GOT3 (cell line): ENCODE measurements at regions not wholly inside any gene's neighbourhood (a gene's known extent, or its start where the extent isn't known, plus 50 kb on each side); places are given as distances from the start of the nearest gene placed in this dataset.

Experiments used
- DNase-seq: peaks from one replicate; lab custom pipeline; 2025; ENCODE audit warnings: mixed read lengths; lab: John Stamatoyannopoulos, UW

- no peak for DNase-seq
These were observed 238.2 kb downstream of the EFNB2 start for GRCh38 chr13:106297283-106297682.

- no peak for DNase-seq
These were observed 238.7 kb downstream of the EFNB2 start for GRCh38 chr13:106296723-106297122.

GRCh38 chr13:106295971-106296370 is 239.5 kb downstream of the EFNB2 start:
- no peak for DNase-seq

DNA sequence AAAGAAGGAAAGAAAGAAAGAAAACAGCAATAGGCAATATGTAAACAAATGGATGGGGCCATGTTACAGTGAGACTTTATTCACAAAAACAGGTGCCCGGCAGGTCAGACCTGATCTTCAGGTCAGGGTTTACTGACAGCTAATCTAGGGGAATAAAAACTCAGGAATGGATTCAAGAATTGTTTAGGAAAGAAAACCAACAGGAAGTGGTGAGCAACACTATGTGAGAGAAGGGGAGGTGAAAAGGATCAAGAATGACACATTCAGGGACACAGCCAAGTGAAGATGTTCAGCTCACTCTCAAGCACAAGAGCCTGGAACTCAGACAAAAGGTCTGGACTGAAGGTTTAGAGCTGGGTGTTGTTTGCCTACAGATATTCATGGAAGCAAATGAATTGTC is 244.5 kb downstream of the EFNB2 start:
- DNase-seq: no peak

DNA sequence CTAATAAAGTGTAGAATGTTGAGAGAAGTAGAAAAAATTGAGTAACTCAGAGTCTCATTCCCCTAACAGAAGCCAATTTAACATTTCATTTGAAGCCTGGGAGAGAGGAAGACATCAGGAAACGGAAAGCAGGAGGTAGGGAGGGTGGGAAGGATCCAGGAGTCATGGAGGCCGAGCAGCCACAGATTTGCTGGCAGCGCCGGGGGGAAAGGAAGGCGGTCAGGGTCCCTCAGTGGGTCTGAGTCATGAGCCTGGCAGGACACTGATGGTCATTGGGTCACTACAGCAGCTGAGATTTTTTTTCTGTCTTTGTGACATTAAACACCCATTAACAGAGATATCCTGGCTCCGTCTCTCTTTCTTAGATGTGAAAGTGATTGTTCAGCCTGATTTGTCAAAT is 248.1 kb downstream of the EFNB2 start:
- no peak for DNase-seq

DNA sequence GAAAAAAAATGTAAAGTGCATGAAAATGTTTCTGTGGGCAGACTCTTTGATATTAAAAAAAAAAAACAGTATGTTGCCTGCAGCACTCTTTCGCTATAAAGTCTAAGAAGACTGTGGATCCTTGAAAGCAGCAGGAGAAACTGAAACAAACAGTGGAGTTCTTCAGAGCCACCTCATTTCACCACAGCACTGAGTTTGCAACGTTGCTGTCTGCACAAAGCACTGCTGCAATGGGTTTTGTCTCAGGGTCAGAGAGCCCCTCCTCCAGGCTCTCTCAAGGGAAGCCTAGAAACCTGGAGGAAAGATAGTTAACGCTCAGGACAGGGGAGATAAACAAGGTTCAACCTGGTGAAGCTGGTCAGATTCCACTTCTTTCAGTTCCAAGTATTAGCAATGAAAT is 248.7 kb downstream of the EFNB2 start:
- DNase-seq: no peak

DNA sequence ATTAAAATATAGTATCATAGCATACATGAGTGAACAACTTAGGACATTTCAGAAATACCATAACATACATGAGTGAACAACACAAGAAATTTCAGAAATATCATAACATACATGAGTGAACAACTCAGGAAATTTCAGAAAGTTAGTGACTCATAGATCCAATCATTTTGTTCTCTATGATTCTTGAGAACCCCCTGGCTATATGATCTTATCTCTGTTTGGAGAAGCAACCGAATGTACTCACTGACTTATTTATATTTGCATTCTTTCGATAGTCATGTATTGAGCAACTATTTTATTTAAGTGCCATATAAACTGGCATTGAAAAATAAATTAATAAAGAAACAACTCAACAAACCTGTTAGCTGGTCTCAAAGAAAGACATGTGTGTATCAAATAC is 251.1 kb downstream of the EFNB2 start:
- DNase-seq: no peak

DNA sequence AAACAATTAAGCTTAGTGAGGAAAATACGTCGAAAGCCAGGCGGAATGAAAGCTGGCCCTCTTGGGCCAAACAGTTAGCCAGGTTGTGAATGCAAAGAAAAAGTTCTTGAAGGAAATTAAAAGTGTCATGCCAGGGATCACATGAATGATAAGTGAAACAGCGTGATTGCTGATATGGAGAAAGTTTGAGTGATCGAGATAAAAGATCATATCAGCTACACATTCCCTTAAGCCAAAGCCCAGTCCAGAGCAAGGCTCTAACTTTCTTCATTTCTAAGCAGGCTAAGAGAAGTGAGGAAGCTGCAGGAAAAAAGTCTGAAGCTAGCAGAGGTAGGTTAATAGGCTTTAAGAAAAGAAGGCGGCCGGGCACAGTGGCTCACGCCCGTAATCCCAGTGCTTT is 254.0 kb downstream of the EFNB2 start:
- DNase-seq: no peak

DNA sequence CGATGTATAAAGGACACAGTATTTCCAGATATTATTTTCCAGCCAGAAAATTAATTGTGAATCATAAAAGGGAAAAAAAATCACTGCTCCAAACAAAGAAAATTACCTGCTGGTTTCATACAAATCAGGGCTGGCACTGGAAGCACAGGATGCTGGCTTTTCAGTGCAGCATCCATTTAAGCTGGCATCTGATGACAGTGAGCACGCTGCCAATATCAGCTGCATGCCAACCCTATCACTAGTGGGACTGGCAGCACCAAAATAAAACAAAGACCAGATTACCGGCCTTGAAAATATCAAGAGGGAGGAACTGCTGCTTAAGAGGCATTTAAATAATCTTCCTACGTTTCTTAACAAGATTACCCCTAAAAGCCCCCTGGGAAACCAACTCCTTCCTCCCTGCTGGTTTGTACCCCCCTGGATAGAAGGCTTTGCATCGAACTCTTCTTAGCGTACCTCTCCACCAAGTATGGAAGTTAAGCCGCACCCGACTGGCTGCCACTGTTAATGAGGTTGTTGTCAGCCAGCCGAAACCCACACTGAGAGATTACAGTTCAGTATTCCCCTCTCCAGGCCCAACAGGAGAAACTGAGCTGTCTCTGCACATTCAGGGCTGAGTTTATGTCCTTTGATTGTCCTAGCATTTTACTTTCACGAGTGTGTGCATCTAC is 257.8 kb downstream of the EFNB2 start:
- no peak for DNase-seq

DNA sequence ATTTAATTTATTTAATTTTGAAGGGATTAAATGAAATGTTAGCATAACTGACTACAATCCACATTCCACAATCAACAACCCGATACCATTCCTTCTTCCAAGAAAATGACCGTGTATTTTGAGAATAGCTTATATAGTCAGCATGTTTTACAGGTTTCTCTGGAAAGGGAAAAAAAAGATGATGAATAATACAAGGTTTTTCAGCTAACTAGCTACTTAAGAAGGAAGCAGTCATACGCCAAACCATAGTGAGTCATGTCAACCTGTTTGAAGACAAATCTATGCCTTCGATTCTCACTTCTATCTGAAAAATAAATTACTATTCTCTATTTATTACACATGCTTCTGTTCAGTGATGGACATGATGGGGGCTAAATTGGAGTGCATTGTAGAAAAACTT is 258.6 kb downstream of the EFNB2 start:
- no peak for DNase-seq

- DNase-seq: no peak
These were observed 259.9 kb downstream of the EFNB2 start for GRCh38 chr13:106275446-106276032.

DNA sequence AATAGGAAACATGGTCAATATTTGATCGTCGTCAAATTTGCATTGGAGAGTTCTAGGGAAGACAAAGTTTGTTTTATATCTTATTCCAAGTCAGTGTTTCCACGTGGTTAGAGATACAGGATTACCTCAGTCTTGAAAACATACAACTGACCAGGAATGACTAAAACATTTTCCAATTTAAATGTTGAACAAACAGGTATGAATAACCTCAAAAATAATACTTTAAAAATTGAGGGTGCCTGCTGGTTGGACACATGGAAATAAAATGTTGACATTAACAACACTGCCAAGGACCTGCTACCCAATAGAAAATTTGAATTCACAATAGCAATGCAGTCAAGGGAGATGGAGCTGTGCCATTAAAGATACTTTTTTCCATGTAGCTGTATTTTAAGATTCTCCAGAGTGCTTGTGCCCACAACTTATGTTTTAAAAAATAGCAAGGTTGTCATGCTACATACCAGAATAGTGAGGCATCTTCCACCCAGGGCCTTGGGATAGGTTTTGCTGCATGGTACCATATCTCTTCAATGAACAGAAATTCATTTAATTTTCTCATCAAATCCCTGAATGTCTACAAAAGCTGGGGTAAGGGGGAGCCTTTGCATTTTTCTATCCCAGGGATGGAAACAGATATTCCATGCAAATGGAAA is 260.8 kb downstream of the EFNB2 start:
- DNase-seq: no peak

GRCh38 chr13:106263801-106264200 is 271.7 kb downstream of the EFNB2 start:
- no peak for DNase-seq

GRCh38 chr13:106262886-106263285 is 272.6 kb downstream of the EFNB2 start:
- no peak for DNase-seq

DNA sequence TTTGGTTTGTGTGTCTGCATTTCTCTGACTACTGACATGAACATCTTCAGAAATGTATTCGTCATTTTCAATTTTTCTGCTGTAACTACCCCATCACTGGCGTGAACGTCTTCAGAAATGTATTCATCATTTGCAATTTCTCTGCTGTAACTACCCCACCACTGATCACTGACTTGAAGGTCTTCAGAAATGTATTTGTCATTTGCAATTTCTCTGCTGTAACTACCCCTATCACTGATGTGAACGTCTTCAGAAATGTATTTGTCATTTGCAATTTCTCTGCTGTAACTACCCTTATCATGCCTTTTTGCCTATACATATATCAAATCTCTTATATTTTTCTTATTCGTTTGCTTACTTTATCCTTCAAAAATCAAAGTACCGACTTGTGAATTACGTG is 274.0 kb downstream of the EFNB2 start:
- DNase-seq: no peak

DNA sequence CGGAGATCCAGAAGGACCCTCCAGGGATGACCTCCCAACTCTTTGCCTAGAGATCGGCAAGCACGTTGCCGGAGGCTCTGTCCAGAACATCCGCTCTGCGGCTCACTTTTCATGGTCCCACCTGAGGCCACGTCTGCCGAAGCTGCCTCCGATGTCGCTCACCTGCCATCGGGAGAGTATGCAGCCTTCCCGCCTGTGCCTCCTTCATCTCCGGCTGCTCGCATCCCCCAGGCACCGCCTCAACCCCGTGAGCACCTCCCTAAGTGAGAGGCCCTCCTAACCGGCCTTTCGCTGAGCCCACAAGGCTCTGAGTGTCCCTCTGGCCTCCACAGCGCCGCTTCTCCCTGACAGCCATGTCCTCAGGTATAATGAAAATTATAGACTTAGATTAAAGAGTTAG is 275.1 kb downstream of the EFNB2 start:
- no peak for DNase-seq

DNA sequence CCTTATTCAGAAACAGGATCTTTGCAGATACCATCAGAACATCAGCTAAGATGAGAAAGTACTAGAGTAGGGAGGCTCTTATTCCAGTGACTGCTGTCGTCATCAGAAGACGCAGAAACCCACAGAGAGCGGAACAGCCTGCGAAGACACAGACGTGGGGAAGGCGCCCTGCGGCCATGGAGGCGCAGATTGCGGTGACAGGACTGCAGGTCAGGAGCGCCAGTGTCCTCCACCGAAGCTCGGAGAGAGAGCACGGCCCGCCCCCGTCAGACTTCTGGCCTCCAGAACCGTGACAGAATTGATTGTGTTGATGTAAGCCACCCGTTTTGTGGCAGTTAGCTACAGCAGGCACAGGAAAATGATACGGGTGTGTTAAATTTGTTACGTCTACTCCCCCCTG is 275.5 kb downstream of the EFNB2 start:
- no peak for DNase-seq

- no peak for DNase-seq
These were observed 288.7 kb downstream of the EFNB2 start for GRCh38 chr13:106246666-106247188.

- no peak for DNase-seq
These were observed 289.2 kb downstream of the EFNB2 start for GRCh38 chr13:106246242-106246641.

- no peak for DNase-seq
These were observed 292.4 kb downstream of the EFNB2 start for GRCh38 chr13:106243011-106243565.

GRCh38 chr13:106241974-106242953 is 293.2 kb downstream of the EFNB2 start:
- DNase-seq: no peak

GRCh38 chr13:106238690-106239089 is 296.8 kb downstream of the EFNB2 start:
- DNase-seq: no peak
